ENCODE measurements at regions not wholly inside any gene's neighbourhood (a gene's known extent, or its start where the extent isn't known, plus 50 kb on each side); places are given as distances from the start of the nearest gene placed in this dataset.
A peak's percentile ranks its signal among the peaks of the same experiment; 100 is the strongest.

GRCh38 chr9:26745111-26745510, 147.5 kb downstream of the CAAP1 start:
- POLR2A ChIA-PET (ENCODE audit: partially characterized antibody), result no interaction called here
- no peak overlapping the region for H3K4me3 ChIP-seq (ENCODE audit: extremely low read depth in 1 of 4, insufficient read depth in 2 of 4, low read depth in 3 of 4, low read length in 4 of 4)
- peak overlapping the region; percentile 2; the same call in 1 of the 2 replicates for H2BK20ac ChIP-seq (ENCODE audit: low read length)
- H4K8ac ChIP-seq (ENCODE audit: extremely low read depth, insufficient read depth, low read length), result no peak overlapping the region
- H4K5ac ChIP-seq (ENCODE audit: insufficient read length, low read depth, low read length), result no peak overlapping the region
- H3K36me3 ChIP-seq (ENCODE audit: control insufficient read depth in 2 of 4, insufficient read depth in 4 of 4, low read length in 3 of 4), result no peaks in the 10 kb centered on the region
- H3K79me1 ChIP-seq (ENCODE audit: low read depth, low read length), result no peaks in the 10 kb centered on the region
- no peak overlapping the region for H2AK5ac ChIP-seq (ENCODE audit: low read depth, low read length)
- H2BK15ac ChIP-seq (ENCODE audit: low read length), result no peak overlapping the region
- H3K27me3 ChIP-seq (replicated peaks in 1 of 4; ENCODE audit: control insufficient read depth in 3 of 4, extremely low read depth in 1 of 4, insufficient read depth in 3 of 4, low read length in 3 of 4), result no peaks in the 10 kb centered on the region
- H3K4me2 ChIP-seq (ENCODE audit: insufficient read depth in 1 of 2, low read depth in 2 of 2, low read length in 2 of 2), result no peak overlapping the region
- CTCF ChIA-PET (ENCODE audit: partially characterized antibody), result no interaction called here
- peaks cover 0 to 11% (median 5%) of the 10 kb centered on the region in 4 experiments; a peak in 5 of 7 replicates for H3K4me1 ChIP-seq (replicated peaks in 1 of 4; ENCODE audit: control insufficient read depth in 3 of 4, insufficient read depth in 4 of 4, low read length in 3 of 4)
- no peak for DNase-seq (ENCODE audit: low read depth in 1 of 2, low spot score in 2 of 2)
- H3K27ac ChIP-seq (ENCODE audit: low read depth, low read length), result no peak overlapping the region
- no peak overlapping the region for H3K4ac ChIP-seq (replicated peaks; ENCODE audit: insufficient read length, low read depth, low read length)
- H2AFZ ChIP-seq (ENCODE audit: low read length), result no peak overlapping the region
- H2BK120ac ChIP-seq (replicated peaks; ENCODE audit: low read depth, low read length), result peak overlapping the region; percentile 89
- H3K23ac ChIP-seq (ENCODE audit: insufficient read length), result no peak overlapping the region
- H2BK5ac ChIP-seq (ENCODE audit: low read depth, low read length), result no peak overlapping the region
- H2BK12ac ChIP-seq (ENCODE audit: low read depth, low read length), result no peak overlapping the region; the same call in 1 of the 2 replicates
- H3K18ac ChIP-seq (ENCODE audit: extremely low read depth, low read length), result no peak overlapping the region
- no peaks in the 10 kb centered on the region for H4K20me1 ChIP-seq (replicated peaks in 1 of 2; ENCODE audit: control insufficient read depth in 1 of 2, insufficient read depth in 2 of 2, low read length in 2 of 2)
- H3K56ac ChIP-seq (replicated peaks; ENCODE audit: insufficient read length, low read depth, low read length), result no peak overlapping the region
- H3K79me2 ChIP-seq (ENCODE audit: control insufficient read depth in 1 of 2, insufficient read depth in 2 of 2, low read length in 2 of 2), result no peaks in the 10 kb centered on the region
- WGBS, 2 experiments (ENCODE audit: extremely low coverage in 1 of 2, insufficient coverage in 1 of 2, insufficient read length in 1 of 2, insufficient replicate concordance in 2 of 2, low coverage in 1 of 2, low lambda C conversion rate in 2 of 2, missing lambda C conversion rate in 1 of 2), result 85% methylated on average over 4 of the region's 4 CpGs; no CpG with 5 or more reads in 1 of the 2 experiments
- H3K9me3 ChIP-seq (ENCODE audit: insufficient read depth in 2 of 2, low read depth in 1 of 2, low read length in 1 of 2), result no peaks in the 10 kb centered on the region; a peak in 1 of 4 replicates
- no peak overlapping the region for H3K14ac ChIP-seq (ENCODE audit: insufficient read length)
- no peak for FAIRE-seq
- H4K91ac ChIP-seq (replicated peaks; ENCODE audit: insufficient read length, low read length), result no peak overlapping the region
- H3K9ac ChIP-seq (replicated peaks in 1 of 4; ENCODE audit: extremely low read depth in 1 of 4, low read depth in 3 of 4, low read length in 3 of 4), result no peak overlapping the region
- H3K23me2 ChIP-seq (ENCODE audit: low read depth, low read length), result no peaks in the 10 kb centered on the region
- TF ChIP-seq CHD2 (IDR thresholded peaks at IDR 0.05; ENCODE audit: low read length) (no peak), KDM1A (IDR thresholded peaks at IDR 0.05; ENCODE audit: borderline replicate concordance, low read length) (no peak), KDM5A (IDR thresholded peaks at IDR 0.05; ENCODE audit: low read length) (no peak), GTF2F1 (IDR thresholded peaks at IDR 0.05; ENCODE audit: borderline replicate concordance, low read depth, low read length) (no peak), SP4 (IDR thresholded peaks at IDR 0.05; ENCODE audit: low read length) (no peak), MAX (IDR thresholded peaks at IDR 0.05) (no peak), ATF3 (IDR thresholded peaks at IDR 0.05; ENCODE audit: insufficient read depth, low read depth, low read length) (no peak), NANOG (IDR thresholded peaks at IDR 0.05; ENCODE audit: insufficient read depth, low read depth, low read length, poor library complexity, severe bottlenecking) (no peak), BACH1 (IDR thresholded peaks at IDR 0.05; ENCODE audit: low read length) (no peak), RNF2 (IDR thresholded peaks at IDR 0.05; ENCODE audit: borderline replicate concordance, low read depth, low read length, missing control alignments, poor library complexity, severe bottlenecking) (no peak), SRF (IDR thresholded peaks at IDR 0.05; ENCODE audit: low read depth, low read length) (no peak)
